Epithelial cell of esophagus (primary cell): ENCODE measurements at regions not wholly inside any gene's neighbourhood (a gene's known extent, or its start where the extent isn't known, plus 50 kb on each side); places are given as distances from the start of the nearest gene placed in this dataset.
"Not testable (repeated sequence)": the region's sequence is repeated elsewhere in the genome, so short reads cannot be mapped to it uniquely, and the experiment has no call there.

Experiments
- DNase-seq: peaks from one replicate; pipeline ENCODE4 v3.0.0; 2010; ENCODE audit warnings: low read depth
- H3K4me3 ChIP-seq: 2 replicates; pipeline ENCODE4 v1.5.1; 2011; ENCODE audit warnings: mild to moderate bottlenecking, low read length, control low read depth
- CTCF ChIP-seq: IDR thresholded peaks from 2 replicates; pipeline ENCODE4 v1.5.1; 2011; ENCODE audit warnings: low read depth, mild to moderate bottlenecking, low read length, control low read depth, inconsistent platforms; ENCODE audit not compliant: insufficient read depth; ENCODE audit errors: missing control alignments

- not testable (repeated sequence) for DNase-seq, H3K4me3 ChIP-seq
These were observed 93.3 kb downstream of the ANKRD30BL start for GRCh38 chr2:132068407-132068806.

GRCh38 chr2:132065391-132065790 lies 96.4 kb downstream of the ANKRD30BL start:
- DNase-seq, H3K4me3 ChIP-seq: not testable (repeated sequence)

- DNase-seq = not testable (repeated sequence)
These were observed 122.0 kb downstream of the ANKRD30BL start for GRCh38 chr2:132039609-132040236.

GRCh38 chr2:132038883-132039235 lies 122.9 kb downstream of the ANKRD30BL start:
- H3K4me3 ChIP-seq = not testable (repeated sequence)

More at GRCh38 chr2:132039609-132040236, 122.0 kb downstream of the ANKRD30BL start:
- not testable (repeated sequence) for H3K4me3 ChIP-seq

GRCh38 chr2:132038179-132038882 lies 123.4 kb downstream of the ANKRD30BL start:
- no peak for DNase-seq
- peak overlapping the region; percentile 39 for H3K4me3 ChIP-seq
- TF ChIP-seq CTCF = no peak

More at GRCh38 chr2:132038883-132039235, 122.9 kb downstream of the ANKRD30BL start:
- DNase-seq = not testable (repeated sequence)

GRCh38 chr2:132037527-132038178 lies 124.1 kb downstream of the ANKRD30BL start:
- peak overlapping the region; percentile 39 for H3K4me3 ChIP-seq
- peak; percentile 4 for DNase-seq
- no peak for TF ChIP-seq CTCF

- DNase-seq = no peak
- no peak overlapping the region for H3K4me3 ChIP-seq
These were observed 127.1 kb downstream of the ANKRD30BL start for GRCh38 chr2:132034646-132035045.

GRCh38 chr2:132033949-132034348 lies 127.8 kb downstream of the ANKRD30BL start:
- H3K4me3 ChIP-seq = no peak overlapping the region
- no peak for TF ChIP-seq CTCF
- DNase-seq = no peak

More at GRCh38 chr2:132034646-132035045, 127.1 kb downstream of the ANKRD30BL start:
- TF ChIP-seq CTCF = no peak

GRCh38 chr2:132033365-132033764 lies 128.4 kb downstream of the ANKRD30BL start:
- no peak for DNase-seq
- TF ChIP-seq CTCF = no peak
- no peak overlapping the region for H3K4me3 ChIP-seq

- DNase-seq, H3K4me3 ChIP-seq: not testable (repeated sequence)
These were observed 149.7 kb downstream of the ANKRD30BL start for GRCh38 chr2:132012046-132012445.
